OCI-M2 (cell line): ENCODE measurements at regions not wholly inside any gene's neighbourhood (a gene's known extent, or its start where the extent isn't known, plus 50 kb on each side); places are given as distances from the start of the nearest gene placed in this dataset.

Experiments
- DNase-seq: peaks from one replicate; lab custom pipeline; 2025; ENCODE audit not compliant: unreplicated experiment; lab: John Stamatoyannopoulos, UW

DNA sequence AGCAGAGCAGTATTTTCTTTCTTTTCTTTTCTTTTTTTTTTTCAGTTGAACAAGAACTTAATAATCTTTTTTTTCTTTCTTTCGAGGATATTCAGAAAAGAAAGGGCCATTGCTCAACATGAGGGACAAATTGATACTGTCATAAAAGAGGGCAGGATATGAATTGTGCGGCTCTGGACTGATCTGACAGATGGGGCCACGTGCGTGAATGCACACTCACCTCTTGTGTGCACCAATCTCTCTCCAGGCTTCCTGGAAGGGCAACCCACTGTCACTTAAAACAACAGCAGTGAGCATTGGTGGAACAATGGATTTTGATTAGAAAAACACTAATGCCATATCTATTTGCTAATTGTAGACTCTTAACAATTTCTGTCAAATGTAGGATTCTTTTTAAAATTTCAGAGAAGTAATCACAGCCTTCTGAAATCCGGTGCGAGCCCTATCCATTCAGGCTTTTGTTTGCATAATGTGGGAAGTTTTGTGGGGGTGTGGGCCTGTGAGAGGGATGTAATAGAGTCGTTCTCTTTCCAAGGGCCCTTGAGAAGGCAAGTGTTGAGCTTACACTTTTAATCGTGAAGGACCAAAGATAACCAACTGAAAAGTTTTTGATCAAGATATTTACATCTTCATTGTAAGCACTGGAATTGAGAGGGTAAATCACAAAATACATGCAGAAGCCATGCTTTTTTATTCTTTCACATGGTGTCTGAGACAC lies 298.8 kb downstream of the SP3 start:
- no peak for DNase-seq

DNA sequence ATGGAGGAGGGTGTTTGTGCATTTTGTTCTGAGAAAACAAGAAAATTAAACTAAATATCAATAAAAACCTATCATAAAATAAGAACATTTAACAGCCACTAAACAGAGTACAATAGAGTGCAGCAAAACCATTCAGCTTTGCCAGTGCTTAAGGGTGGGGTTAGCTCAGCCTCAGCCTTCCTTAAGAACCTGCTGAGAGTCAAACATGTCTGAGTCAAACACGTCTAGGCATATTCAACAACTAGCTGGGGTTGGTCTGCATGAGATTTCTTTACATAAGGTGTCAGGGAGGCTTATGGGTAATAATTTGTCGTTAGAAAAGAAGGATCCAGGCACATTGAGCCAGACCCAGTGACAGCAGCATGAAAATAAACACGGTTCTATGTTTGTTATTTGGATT lies 298.2 kb downstream of the SP3 start:
- no peak for DNase-seq

DNA sequence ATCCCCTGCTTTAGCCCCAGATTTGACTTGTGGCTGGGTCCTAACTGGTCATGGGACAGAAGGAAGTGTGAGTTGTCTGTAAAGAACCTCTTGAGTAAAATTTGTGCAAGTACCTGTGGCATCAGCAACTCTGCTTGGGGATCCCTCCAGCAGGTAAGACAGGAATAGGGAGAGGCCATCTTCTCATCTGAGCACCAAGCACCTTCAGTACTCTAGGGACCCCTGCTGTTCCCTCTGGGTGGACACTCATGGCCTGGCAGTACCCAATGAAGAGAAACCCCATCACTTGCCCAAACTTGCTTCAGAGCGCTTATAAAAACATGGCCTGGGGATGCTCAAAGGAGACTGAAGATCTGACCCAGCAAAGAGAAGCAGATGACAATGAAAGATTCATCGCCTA lies 297.8 kb downstream of the SP3 start:
- no peak for DNase-seq

DNA sequence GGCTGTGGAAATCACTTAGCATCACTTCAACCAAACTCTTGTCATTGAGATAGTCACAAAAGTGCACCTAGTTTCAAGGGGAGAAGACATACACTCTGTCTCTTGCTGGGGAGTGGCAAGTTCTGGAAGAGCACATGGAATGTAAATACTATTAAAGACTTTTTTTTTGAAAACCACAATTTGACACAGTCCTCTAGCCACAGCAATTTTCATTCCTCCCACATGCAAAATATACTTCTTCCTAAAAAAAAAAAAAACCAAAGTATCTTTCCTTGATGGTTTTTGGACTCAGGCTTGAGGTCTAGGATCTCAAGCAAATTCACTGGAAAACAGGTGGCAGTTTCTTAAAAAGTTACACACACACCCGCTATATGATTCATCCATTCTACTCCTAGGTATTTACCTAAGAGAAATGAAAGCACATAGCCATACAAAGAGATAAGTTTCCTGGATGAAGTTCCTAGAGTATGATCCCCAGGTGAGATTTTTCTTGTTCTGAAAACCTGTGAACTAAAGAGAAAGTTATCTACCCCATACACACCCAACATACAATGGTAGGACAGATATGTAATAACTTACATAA lies 295.8 kb downstream of the SP3 start:
- no peak for DNase-seq

DNA sequence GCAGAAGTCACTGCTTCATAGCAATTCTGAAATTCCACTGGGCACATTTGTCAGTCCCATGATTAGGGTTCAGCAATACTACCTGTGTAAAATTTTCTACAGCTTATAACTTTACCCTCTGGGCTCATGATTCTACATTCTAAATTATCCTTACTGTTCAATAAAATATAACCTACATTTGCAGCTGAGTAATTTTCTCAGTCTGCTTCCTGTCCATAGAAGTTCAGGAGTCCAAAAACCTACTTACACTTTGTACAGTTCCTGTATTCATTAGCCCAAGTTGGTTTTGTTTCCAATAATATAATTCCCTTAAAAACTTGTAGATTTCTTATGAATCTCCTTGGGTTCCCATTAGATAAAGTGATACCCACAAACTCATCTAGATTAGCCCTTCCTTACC lies 295.3 kb downstream of the SP3 start:
- no peak for DNase-seq

DNA sequence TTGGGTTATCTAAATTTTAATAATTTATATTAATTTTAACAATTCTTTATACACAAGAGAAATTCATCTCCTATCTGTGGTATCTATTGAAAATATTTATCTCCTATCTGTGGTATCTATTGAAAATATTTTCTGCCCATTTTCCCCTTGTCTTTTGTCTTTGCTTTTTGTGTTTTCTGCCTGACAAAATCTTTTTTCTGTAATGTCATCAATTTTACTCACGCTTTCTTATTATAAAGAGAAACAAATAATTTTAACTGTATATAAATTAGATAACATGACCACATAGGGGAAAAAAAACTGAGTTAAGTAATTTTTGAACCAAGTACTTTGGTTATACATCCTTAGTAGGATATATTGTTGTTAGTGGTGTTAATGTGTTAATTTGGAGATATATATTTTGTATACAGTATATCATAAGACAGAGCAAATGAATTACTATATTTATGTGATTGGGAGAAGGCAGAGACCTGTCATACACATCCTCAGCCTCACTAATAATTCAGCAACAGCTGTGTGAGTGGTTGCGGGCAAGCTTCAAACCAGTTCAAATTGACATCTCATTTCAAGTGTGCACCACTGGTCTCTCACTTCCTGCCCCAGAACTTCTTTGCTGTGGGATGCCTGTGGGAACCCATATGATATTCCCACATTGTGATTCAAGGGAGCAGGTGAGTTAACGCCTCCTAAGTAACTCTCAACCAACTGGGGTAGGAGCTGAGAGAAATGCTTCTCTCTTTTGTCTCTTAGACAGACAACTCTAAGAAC lies 292.4 kb downstream of the SP3 start:
- DNase-seq, result no peak

DNA sequence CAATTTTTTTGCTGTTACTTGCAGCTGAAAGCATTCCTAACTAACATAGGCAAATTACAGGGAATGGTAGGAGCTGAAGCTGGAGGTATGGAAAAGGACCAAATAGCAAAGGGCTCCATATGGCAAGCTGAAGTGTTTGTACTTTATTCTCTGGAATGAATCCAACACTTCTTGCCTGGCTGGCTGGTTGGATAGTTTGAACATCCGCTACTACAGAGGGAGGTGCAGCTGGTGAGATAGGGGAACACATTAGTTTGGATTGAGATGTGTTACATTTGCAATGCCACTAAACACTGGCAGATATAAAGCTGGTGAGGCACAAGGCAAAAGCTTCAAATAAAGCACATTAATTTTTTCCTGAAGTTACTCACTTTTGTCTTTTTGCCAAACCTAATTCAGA lies 291.5 kb downstream of the SP3 start:
- DNase-seq, result no peak

DNA sequence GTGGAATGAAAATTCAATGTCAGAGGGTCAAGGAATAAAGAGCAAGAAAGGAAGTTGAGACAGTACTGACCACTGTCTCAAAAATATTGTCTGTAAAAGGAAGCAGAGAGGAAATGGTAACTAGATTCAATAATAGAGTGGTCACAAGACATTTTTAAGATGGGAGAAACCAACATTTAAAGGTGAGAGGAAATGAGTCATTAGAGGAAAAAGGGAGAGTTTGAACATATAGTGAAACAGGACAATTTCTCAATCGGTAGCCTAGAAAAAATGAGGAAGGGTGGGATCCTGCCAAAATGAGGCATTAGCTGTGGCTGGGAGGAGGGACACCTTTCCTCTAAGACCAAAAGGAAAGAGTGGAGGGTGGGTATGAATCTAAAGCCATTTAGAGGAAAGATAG lies 288.5 kb downstream of the SP3 start:
- DNase-seq, result no peak

DNA sequence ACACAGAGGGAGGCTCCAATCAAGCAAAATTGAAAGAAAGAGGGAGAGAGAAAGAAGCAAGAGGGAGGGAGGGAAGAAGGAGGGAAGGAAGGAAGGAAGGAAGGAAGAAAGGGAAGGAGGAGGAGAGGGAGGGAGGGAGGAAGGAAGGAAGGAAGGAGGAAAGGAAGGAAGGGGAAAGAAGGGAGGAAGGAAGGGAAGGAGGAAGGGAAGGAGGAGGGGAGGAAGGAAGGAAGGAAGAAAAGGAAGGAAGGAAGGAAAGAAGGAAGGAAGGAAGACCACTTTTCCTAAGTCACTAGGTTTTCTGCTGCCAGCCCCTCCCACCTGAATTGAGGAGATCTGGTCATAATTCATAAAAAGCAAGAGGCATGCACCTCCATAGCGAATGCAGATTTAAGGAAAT lies 287.0 kb downstream of the SP3 start:
- no peak for DNase-seq

DNA sequence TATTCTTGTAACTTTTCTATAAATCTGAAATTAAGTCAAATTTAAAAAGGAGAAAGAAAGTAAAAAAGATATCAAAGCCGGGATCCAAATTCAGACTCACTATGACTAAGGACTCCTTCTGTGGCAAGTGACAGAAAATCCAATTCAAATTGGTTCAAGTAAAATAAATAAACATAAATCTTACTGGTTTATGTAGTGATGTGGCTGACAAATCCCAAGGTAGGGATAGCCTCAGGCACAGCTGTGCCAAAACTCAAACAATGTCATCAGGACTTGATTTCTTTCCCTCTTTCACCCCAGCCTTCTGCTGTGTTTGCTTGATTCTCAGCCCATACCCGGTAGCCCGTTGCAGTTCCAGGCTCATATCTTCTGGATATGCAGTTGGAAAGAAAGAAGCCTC lies 284.6 kb downstream of the SP3 start:
- no peak for DNase-seq

DNA sequence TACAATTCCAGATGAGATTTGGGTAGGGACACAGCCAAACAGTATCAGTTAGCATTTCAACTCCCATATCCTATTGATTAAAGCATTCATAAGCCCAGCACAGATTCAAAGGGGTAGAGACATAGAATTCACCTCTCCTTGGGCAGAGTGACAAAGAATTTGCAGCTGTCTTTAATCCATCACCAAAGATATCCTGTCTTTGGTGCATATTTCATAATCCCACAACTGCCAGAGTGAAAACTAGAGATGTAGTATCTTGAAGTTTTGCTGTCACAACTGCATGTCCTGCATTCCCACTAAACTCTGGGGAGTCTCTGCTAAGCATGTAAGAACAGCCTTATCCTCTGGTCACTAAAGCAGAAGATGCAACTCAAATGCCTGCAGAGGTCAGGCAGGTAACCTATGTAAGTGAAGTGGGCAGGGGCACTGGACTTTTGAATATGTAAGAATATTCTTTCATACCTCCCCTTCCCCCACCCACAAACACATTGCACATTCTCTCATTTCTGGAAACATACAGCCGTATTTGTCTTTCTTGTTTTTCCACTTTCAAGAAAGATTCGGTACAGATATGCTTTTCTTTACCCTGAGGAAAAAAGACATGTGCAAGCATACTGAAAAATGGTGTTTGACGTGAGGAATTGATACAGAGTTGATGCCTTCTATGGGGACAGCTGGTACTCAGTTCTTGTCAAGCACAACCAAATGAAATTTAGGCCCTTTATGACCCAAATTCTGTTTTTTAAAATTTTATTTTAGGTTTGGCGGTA lies 283.1 kb downstream of the SP3 start:
- DNase-seq, result no peak

DNA sequence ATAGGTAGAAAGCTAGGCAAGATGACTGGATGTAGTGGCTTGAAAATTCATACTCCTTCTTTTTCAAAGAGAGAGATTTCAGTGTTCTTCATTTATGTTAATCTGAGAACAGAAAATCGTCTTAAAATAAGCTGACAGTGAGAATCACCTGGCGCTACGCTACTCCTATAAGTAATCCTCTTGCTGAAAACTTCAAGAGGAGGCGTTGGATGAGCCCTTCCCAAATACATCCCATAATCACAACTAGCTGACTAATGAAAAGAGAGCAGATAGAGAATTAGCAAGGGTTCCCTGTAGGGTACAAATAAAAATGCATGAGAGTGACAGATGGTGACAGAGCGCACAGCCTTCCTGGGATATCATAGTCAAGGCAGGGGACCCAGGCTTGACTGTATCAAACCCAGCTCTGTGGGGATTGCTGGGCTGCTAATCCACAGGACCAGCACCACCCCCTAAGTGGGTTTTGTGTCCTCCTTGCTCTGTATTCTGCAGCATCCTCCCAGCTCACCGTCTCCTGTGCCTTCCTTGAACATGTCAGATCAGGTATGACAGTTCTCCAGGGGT lies 280.2 kb downstream of the SP3 start:
- DNase-seq, result no peak

DNA sequence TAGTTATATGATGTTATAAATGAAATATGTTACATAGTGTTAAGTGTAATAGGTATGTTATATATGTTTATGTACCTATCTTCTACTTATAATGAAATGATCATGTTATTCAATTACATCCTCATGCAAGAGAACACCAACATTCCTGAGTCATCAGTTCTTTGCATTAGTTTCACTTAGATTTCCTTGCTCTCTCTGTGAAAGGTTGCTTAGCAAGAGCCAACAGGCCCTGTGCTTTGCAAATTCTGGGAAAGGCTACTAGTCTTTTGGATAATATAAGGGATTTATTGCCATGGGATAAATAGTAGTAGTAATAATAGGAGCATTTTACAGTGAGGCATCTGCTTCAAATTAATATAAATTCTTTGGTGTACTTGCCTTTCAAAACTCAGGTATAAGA lies 274.8 kb downstream of the SP3 start:
- DNase-seq, result no peak

DNA sequence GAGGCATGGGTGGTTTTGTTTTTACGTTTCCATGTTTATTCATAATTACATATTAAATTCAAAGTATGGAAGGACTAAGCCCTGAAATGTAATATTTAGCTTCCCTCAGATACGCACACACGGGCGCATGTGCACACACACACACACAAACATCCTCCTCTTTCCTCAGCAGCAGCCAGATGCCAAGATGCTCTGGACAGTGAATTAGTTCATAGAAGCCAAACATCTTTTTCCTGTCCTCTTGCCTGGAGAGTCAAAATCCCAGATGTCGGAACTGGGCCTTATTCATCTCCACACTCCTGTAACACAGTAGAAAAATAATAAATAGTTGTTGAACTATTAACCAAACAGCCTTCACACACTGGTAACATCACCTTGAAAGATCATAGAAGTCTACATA lies 273.1 kb downstream of the SP3 start:
- no peak for DNase-seq

DNA sequence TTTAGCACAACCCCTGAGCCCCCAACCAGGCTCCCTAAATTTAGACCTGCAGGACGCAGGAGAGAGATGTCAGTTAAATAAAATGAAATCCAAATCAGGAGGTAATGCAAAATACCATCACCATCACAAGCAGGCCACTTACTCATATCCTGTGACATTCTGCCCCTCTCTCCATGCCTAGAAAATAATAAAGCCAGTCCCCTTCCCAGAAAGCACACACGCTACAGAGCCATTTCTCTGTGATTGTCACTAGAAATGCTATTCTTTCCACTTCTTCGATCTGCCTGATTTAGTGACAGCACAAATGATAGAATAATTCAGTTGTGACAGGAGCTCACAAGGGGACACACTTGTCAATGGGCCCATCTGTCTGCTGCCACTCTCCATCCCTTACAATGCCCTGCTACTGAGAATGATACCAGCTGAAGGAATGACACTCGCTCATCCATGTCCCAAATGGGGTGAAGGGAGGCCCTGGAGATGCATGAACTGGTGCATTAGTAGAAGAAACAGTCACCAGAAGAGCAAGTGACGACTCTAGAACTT lies 272.1 kb downstream of the SP3 start:
- DNase-seq, result no peak

DNA sequence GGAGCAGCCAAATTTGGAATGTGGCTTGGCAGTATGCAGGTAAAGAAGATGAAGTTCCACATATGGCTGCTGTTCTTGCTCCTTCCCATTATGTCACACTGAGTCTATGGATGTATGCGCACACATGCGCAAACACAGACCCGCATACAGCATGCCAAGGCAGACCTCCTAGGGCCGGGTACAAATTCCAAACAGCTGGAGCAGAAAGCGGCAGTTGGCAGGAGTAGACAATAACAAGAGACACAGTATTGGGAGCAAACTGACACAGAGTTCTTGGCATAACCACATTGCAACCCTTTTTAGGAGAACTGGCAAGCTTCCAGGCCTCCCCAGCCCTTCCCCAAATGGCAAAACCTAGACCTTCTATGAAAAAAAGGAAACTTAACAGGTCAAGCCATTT lies 268.9 kb downstream of the SP3 start:
- no peak for DNase-seq

DNA sequence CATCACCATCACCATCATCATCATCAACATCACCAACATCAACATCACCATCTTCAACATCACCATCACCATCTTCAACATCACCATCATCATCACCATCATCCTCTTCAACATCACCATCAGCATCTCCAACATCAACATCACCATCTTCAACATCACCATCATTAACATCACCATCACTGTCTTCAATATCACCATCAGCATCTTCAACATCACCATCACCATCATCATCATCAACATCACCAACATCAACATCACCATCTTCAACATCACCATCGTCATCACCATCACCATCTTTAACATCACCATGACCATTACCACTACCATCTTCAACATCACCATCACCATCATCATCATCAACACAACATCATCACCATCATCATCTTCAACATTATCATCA lies 267.2 kb downstream of the SP3 start:
- DNase-seq, result no peak

DNA sequence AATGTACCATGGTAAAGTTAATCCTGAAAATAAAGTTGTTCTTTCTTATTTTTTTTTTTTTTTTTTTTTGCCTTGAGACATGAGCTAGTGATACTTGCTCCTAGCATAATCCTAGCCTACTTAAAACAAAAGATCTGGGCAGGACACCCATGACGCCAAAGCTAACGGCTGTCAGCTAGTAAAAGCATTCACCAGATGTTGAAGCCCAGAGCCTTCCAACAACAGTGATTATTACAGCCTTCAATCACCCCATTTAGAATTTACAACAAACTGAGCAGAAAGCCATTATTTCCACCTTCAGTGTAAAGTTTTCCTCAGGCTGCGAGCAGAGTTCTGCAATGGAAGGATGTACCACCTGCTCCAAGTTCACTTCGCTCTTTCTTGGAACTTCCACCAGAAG lies 259.5 kb downstream of the SP3 start:
- no peak for DNase-seq

DNA sequence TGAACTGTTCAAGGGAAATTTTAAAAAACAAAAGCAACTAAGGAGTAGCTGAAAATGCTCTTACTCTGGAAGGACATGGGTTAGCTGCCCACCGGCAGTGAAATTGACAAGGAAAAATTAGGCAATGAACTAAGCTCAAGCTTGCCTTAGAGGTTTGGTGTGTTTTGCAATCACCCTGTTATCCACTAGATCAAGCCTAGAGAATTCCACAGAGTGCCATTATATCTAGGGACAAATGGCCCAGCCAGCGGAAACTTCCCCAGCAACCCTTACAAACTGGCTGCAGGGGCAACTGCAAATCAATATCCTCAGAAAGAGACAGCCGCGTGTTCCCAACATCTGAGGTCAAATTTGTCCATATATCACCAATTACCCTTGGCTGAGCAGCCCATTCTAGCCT lies 258.2 kb downstream of the SP3 start:
- DNase-seq, result no peak

DNA sequence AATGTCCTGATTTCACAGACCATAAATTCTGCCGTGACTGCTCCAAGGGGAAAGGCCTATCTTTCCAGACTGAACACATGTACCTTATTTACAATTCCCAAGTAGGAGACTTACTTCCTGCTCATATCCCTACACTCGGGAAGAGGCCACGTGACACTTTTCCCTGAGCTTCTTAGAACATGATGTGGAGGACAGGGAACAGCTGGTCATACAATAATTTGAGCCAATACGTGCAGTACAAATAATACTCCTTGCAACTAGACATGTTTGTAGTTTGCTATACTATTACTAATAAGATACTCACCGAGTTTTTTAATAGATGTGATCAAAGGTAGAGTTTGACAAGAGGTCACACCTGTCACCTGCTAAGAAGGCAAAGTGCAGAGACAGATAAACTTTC lies 256.4 kb downstream of the SP3 start:
- no peak for DNase-seq

DNA sequence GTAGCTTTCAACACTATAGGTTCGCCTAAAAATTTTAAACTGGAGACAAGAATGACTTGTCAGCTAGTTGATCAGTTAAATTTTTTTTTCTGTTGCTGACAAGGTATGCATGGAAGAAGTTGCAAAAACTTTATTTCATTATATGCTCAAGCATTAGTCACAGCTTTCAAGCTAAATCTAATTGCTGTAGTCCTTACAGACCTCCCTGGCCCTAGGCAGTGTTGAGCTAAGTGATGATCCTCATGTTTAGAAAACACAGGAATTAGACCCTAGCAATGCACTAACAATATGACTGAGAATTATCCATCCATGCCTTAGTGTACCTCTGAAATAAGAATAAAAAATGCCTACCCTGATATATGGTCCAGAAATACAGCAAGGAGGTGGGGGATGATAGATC lies 253.4 kb downstream of the SP3 start:
- no peak for DNase-seq
